Thoracic aorta (tissue), 2 donors: ENCODE measurements at regions not wholly inside any gene's neighbourhood (a gene's known extent, or its start where the extent isn't known, plus 50 kb on each side); places are given as distances from the start of the nearest gene placed in this dataset.

Source experiments
- ATAC-seq: fragments of 150-250 bp; one replicate; pipeline ENCODE4 v1.8.0; 2017; ENCODE audit warnings: low read depth; ENCODE audit not compliant: insufficient number of reproducible peaks, low FRiP score
- DNase-seq: peaks from one replicate; pipeline ENCODE4 v3.0.0-alpha.2; 2020; ENCODE audit warnings: low spot score
- H3K27ac ChIP-seq, 2 donors: fragments of 200-600 bp; sonication (generic); 1 replicate in 1 of 2; 2 replicates in 1 of 2; pipeline ENCODE4 v1.5.1; 2016; ENCODE audit warnings: mild to moderate bottlenecking in 2 of 2, moderate library complexity in 2 of 2
- H3K27me3 ChIP-seq: fragments of 200-600 bp; sonication (generic); replicated peaks from 2 replicates; pipeline ENCODE4 v1.6.0; 2016; ENCODE audit warnings: mild to moderate bottlenecking; ENCODE audit not compliant: insufficient read depth
- H3K36me3 ChIP-seq: fragments of 200-600 bp; sonication (generic); one replicate; pipeline ENCODE4 v1.5.1; 2016
- H3K4me1 ChIP-seq, 2 donors: fragments of 200-600 bp; sonication (generic); 1 replicate in 1 of 2; 2 replicates in 1 of 2; pipeline versions ENCODE4 v1.5.1 to v1.6.0; 2016; ENCODE audit warnings: low read depth in 2 of 2, mild to moderate bottlenecking in 1 of 2; ENCODE audit not compliant: control insufficient read depth in 1 of 2
- H3K4me3 ChIP-seq: fragments of 200-600 bp; sonication (generic); 2 replicates; pipeline ENCODE4 v1.5.1; 2016; ENCODE audit warnings: mild to moderate bottlenecking
- H3K9me3 ChIP-seq: fragments of 200-600 bp; sonication (generic); 2 replicates; pipeline ENCODE4 v1.5.1; 2016
- TF ChIP-seq, protein P1 (sequence below): fragments of 200-600 bp; sonication (generic); IDR thresholded peaks from one replicate; pipeline ENCODE4 v1.5.1; 2019; ENCODE audit warnings: antibody characterized with exemption

DNA sequence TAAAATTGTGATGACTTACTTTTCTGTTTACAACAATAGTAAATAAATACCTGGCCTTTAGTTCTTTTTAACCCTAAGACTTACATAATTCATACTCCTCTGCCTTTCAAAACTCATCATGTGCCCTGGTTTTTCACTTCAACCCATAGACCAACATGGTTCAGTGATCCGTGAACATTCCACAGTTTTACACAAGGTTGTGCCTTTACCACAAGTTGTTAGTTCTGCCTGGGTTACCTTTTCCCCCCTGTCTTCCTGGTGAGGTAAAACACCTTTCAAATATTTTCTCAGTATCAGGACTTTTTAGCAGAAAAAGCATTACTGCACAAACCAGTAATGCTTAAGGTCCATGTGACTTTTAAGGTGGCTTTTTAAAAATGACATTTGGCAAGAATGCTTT is 1466.4 kb downstream of the PLA2G4A start:
- H3K27me3 ChIP-seq, result no peaks in the 10 kb centered on the region
- no peaks in the 10 kb centered on the region for H3K4me1 ChIP-seq
- TF ChIP-seq, protein P1, sequence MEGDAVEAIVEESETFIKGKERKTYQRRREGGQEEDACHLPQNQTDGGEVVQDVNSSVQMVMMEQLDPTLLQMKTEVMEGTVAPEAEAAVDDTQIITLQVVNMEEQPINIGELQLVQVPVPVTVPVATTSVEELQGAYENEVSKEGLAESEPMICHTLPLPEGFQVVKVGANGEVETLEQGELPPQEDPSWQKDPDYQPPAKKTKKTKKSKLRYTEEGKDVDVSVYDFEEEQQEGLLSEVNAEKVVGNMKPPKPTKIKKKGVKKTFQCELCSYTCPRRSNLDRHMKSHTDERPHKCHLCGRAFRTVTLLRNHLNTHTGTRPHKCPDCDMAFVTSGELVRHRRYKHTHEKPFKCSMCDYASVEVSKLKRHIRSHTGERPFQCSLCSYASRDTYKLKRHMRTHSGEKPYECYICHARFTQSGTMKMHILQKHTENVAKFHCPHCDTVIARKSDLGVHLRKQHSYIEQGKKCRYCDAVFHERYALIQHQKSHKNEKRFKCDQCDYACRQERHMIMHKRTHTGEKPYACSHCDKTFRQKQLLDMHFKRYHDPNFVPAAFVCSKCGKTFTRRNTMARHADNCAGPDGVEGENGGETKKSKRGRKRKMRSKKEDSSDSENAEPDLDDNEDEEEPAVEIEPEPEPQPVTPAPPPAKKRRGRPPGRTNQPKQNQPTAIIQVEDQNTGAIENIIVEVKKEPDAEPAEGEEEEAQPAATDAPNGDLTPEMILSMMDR, result no peak
- no peaks in the 10 kb centered on the region for H3K9me3 ChIP-seq
- no peak overlapping the region for H3K4me3 ChIP-seq
- no peak for ATAC-seq
- DNase-seq, result no peak
- no peaks in the 10 kb centered on the region for H3K36me3 ChIP-seq
- no peak overlapping the region for H3K27ac ChIP-seq

DNA sequence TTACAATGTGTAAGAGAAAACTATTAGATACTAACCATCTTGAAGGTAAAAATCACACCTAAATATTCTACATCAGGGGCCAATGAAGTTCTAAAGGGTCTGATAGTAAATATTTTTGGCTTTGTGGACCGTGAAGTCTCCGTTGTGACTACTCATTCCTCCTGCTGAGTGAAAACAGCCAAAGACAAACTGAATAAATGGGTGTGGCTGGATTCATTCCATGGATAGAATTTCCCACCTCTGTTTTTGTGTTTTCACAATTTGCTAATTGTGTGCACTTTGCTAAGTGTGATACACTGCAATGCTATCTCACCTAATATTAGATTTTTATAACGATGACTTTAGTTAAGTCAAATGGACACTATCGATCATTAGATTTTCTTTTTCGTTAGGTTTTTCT is 1474.0 kb downstream of the PLA2G4A start:
- no peaks in the 10 kb centered on the region for H3K9me3 ChIP-seq
- TF ChIP-seq, protein P1, result no peak
- no peaks in the 10 kb centered on the region for H3K4me1 ChIP-seq
- no peak overlapping the region for H3K4me3 ChIP-seq
- ATAC-seq (no peak), DNase-seq (no peak)
- H3K27me3 ChIP-seq, result no peaks in the 10 kb centered on the region
- no peaks in the 10 kb centered on the region for H3K36me3 ChIP-seq
- no peak overlapping the region for H3K27ac ChIP-seq

DNA sequence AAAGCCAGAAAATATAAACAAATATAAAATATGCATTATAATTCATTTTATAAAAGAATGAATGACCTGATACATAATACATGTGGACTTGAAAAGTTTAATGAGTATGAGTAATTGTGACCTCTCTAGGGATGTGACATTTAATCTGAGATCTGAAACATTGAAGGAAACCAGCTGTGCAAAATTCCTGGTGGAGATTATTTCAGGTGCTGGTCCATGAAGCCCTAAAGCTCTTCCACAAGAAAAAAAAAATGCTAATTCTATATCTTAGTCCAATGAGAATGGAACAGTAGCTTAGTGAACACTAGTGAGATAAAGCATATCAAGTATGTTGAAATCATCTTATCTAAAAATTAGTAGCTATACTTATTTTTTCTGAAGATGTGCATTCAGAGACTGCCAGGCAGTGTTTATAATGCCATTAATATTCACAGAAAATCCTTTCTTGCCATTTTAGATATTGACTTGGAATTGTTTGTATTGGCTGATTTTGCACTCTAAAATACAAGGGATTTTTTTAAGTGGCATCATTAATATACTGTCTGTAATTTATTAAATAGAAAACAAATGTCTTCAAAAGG is 1485.9 kb downstream of the PLA2G4A start:
- H3K27me3 ChIP-seq, result no peaks in the 10 kb centered on the region
- TF ChIP-seq, protein P1, result no peak
- ATAC-seq (no peak), DNase-seq (no peak)
- H3K9me3 ChIP-seq, result no peaks in the 10 kb centered on the region
- no peak overlapping the region for H3K4me3 ChIP-seq
- H3K4me1 ChIP-seq, result no peaks in the 10 kb centered on the region
- no peaks in the 10 kb centered on the region for H3K36me3 ChIP-seq
- no peak overlapping the region for H3K27ac ChIP-seq

DNA sequence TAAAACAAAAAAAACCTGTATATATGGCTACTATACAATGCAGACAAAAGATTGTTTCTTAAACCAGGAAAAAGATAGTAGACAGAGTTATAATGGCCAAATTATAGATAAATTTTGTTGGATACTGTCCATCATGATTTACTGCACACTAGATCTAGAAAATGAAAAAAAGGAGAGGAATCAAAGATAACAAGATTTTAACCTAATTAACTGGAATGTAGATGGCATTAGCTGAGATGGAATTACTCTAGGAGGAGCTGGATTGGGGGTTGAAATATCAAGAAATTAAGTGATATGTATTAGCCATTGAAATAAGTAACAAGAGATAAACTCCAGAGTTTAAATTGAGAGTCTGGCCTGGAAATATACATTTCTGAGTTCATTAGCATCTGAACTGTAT is 1489.1 kb downstream of the PLA2G4A start:
- TF ChIP-seq, protein P1, result no peak
- ATAC-seq, result no peak
- no peaks in the 10 kb centered on the region for H3K36me3 ChIP-seq
- no peaks in the 10 kb centered on the region for H3K4me1 ChIP-seq
- no peak overlapping the region for H3K4me3 ChIP-seq
- H3K27ac ChIP-seq, result no peak overlapping the region
- H3K27me3 ChIP-seq, result no peaks in the 10 kb centered on the region
- H3K9me3 ChIP-seq, result no peaks in the 10 kb centered on the region
- DNase-seq, result no peak

DNA sequence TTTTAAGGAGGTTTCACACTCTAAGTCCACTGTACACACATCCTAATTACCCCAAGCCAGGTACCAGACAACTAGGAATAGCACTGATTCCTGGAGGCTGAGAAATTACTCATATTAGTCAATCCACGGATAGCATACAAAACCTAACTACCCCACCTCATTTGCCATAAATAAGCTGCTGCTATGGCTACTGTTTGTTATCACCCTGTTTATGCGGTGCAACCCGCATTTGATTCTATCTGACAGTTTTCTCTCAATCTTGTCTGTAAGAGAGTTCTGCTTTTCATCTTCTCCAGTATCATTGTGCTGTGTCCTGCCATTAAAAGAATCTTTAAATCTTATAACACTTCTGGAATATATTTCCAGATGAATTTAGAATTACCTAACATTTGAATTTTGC is 1496.5 kb downstream of the PLA2G4A start:
- TF ChIP-seq, protein P1, result no peak
- no peaks in the 10 kb centered on the region for H3K4me1 ChIP-seq
- H3K36me3 ChIP-seq, result no peaks in the 10 kb centered on the region
- H3K27ac ChIP-seq, result no peak overlapping the region
- no peaks in the 10 kb centered on the region for H3K27me3 ChIP-seq
- DNase-seq (no peak), ATAC-seq (no peak)
- H3K4me3 ChIP-seq, result no peak overlapping the region
- H3K9me3 ChIP-seq, result no peaks in the 10 kb centered on the region
